Ovary (tissue), 7 donors: ENCODE measurements at regions not wholly inside any gene's neighbourhood (a gene's known extent, or its start where the extent isn't known, plus 50 kb on each side); places are given as distances from the start of the nearest gene placed in this dataset.

ENCODE experiments used
- DNase-seq, 5 donors: peaks; one replicate each; pipeline ENCODE4 v3.0.0-alpha.2; 2019 to 2020
- H3K27ac ChIP-seq, 2 donors: fragments of 200-600 bp; one replicate each; pipeline versions ENCODE4 v1.5.1 to v1.8.0; 2019 to 2022
- H3K27me3 ChIP-seq: fragments of 200-600 bp; one replicate; pipeline ENCODE4 v1.8.0; 2022
- H3K36me3 ChIP-seq: fragments of 200-600 bp; sonication (generic); one replicate; pipeline ENCODE4 v1.5.1; 2019
- H3K4me1 ChIP-seq: one replicate; pipeline ENCODE4 v1.8.1; 2013; ENCODE audit warnings: mild to moderate bottlenecking, moderate library complexity; ENCODE audit not compliant: insufficient read depth
- H3K4me3 ChIP-seq: fragments of 200-600 bp; sonication (generic); one replicate; pipeline ENCODE4 v1.5.1; 2017
- H3K9me3 ChIP-seq, 2 donors: fragments of 200-600 bp in 1 of 2; sonication (generic) in 1 of 2; one replicate each; pipeline versions ENCODE4 v1.5.1 to v1.8.1; 2013 to 2019; ENCODE audit warnings: mild to moderate bottlenecking in 1 of 2, moderate library complexity in 1 of 2
- EP300 ChIP-seq: sonication (generic); formaldehyde crosslinking; IDR thresholded peaks from one replicate; pipeline ENCODE4 v1.6.1; 2017; ENCODE audit warnings: antibody characterized with exemption
- POLR2A ChIP-seq: fragments of 450-650 bp; IDR thresholded peaks from one replicate; pipeline ENCODE4 v1.6.1; 2017; ENCODE audit warnings: antibody characterized with exemption, mild to moderate bottlenecking, moderate library complexity
- WGBS, 3 donors: extraction: QIAGEN DNeasy Blood & Tissue Kit in 1 of 3; methylation state at CpG; one replicate each; pipeline versions ENCODE4 v1.1.5 to v1.1.7; 2013 to 2017; 5-methylcytosine and 5-hydroxymethylcytosine counted together
- intact Hi-C, 4 donors: fragments of 100-400 bp; cut with DNase I; formaldehyde crosslinking; loops; one replicate each; pipeline versions ENCODE4 v1.11.0 to v1.15.1; 2022 to 2023
- TF ChIP-seq, protein P1 (sequence below), 3 donors: fragments of 450-650 bp in 2 of 3; fragments of 200-600 bp in 1 of 3; IDR thresholded peaks; one replicate each; pipeline versions ENCODE4 v1.5.1 to v1.8.0; 2016 to 2022; ENCODE audit warnings: antibody characterized with exemption in 3 of 3, mild to moderate bottlenecking in 1 of 3
- donor health status: DM: no; HTN: no; CAD: no; lungs with moderate emphysema.
- donor health status: DM: no; HTN: no; CAD: no.
- donor health status: Bipolar disorder and iron deficiency.
- donor health status: DM: no; HTN: no; CAD: no.
- donor health status: DM: yes; HTN: yes; CAD: no.

DNA sequence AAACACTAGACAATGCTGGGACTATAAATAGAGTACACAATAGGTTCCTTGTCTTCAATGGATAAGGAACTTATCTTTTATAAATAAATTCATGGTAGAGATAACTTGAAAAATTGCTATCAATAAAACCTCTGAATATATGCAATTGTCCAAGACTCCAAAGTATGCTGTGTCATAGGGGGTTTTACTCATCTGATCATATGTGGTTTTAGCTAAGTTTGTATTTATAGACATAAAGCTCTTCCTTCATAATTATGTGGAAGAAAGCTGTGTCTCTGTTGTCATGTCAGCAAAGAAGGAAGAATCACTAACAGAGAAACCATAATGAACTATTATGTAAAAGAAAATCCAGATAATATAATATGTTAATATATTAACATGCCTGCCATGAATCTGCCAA is 111.5 kb upstream of the ATXN7L3B start:
- Histone ChIP-seq H3K27ac (no peak overlapping the region), H3K9me3 (no peaks in the 10 kb centered on the region), H3K27me3 (no peaks in the 10 kb centered on the region), H3K36me3 (no peaks in the 10 kb centered on the region), H3K4me1 (no peaks in the 10 kb centered on the region), H3K4me3 (no peak overlapping the region)
- DNase-seq = no peak
- intact Hi-C loops = no loop called here
- TF ChIP-seq, protein P1, sequence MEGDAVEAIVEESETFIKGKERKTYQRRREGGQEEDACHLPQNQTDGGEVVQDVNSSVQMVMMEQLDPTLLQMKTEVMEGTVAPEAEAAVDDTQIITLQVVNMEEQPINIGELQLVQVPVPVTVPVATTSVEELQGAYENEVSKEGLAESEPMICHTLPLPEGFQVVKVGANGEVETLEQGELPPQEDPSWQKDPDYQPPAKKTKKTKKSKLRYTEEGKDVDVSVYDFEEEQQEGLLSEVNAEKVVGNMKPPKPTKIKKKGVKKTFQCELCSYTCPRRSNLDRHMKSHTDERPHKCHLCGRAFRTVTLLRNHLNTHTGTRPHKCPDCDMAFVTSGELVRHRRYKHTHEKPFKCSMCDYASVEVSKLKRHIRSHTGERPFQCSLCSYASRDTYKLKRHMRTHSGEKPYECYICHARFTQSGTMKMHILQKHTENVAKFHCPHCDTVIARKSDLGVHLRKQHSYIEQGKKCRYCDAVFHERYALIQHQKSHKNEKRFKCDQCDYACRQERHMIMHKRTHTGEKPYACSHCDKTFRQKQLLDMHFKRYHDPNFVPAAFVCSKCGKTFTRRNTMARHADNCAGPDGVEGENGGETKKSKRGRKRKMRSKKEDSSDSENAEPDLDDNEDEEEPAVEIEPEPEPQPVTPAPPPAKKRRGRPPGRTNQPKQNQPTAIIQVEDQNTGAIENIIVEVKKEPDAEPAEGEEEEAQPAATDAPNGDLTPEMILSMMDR (IDR thresholded peaks at IDR 0.05) = no peak
- TF ChIP-seq POLR2A (no peak), EP300 (no peak)

DNA sequence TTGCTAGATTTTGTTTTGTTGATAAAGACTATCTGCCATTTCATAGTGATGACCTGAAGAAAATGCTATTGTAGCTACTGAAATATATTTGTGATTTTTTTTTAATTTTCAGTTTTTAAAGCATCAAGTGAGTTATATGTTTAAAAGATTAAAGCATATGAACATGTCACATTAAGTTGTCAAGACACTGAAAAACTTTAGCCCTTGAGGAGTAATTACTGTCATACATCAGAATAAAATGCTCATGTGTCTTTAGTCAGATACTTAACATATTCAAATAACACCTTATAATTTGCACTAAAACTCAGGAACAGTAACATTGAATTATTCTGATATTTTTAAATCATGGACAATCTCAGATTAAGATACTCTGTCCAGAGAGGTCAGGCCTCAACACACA is 108.1 kb upstream of the ATXN7L3B start:
- Histone ChIP-seq H3K27me3 (no peaks in the 10 kb centered on the region), H3K36me3 (no peaks in the 10 kb centered on the region), H3K4me1 (no peaks in the 10 kb centered on the region), H3K4me3 (no peak overlapping the region), H3K9me3 (no peaks in the 10 kb centered on the region), H3K27ac (no peak overlapping the region)
- TF ChIP-seq, protein P1 (IDR thresholded peaks at IDR 0.05) = no peak
- TF ChIP-seq EP300 (no peak), POLR2A (no peak)
- intact Hi-C loops = no loop called here
- DNase-seq = no peak

DNA sequence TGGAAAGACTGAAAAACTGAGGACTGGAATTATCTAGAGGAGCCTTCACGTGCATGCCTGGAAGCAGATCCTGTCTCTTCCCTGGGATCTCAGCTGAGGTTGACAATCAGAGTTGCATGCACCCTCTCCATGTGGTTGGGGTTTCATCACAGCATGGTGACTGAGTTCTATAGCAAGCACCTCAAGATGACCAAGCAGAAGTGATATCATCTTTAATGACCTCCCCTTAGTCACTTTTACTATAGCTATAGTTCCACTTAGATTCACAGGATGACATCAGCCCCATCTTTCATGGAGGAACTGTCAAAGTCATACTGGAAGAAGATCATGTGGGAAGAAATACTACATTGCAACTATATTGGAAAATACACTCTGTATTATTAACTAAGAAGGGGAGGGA is 105.8 kb upstream of the ATXN7L3B start:
- no peaks in the 10 kb centered on the region for H3K4me1 ChIP-seq
- H3K27ac ChIP-seq = no peak overlapping the region
- no peaks in the 10 kb centered on the region for H3K36me3 ChIP-seq
- no peaks in the 10 kb centered on the region for H3K9me3 ChIP-seq
- H3K4me3 ChIP-seq = no peak overlapping the region
- intact Hi-C loops = no loop called here
- DNase-seq = no peak
- 69 to 80% (median 72%) methylated on average over 1 of the region's 1 CpG for WGBS, 3 donors
- H3K27me3 ChIP-seq = no peaks in the 10 kb centered on the region
- TF ChIP-seq, protein P1 (IDR thresholded peaks at IDR 0.05) = no peak
- TF ChIP-seq POLR2A (no peak), EP300 (no peak)

DNA sequence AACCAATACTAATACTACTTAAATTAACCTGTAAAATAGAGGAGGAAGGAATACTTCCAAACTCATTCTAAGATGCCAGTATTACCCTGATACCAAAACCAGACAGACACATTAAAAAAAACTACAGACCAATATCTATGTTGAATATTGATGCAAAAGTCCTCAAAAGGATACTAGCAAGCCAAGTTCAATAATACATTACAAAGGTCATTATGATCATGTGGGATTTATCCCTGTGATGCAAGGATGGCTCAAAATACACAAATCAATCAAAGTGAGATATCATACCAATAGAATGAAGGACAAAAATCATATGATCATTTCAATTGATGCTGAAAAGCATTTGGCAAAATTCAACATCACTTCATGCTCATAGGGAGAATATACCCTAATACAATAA is 97.2 kb upstream of the ATXN7L3B start:
- intact Hi-C loops = no loop called here
- TF ChIP-seq, protein P1 (IDR thresholded peaks at IDR 0.05) = no peak
- no peak for TF ChIP-seq EP300
- no peak for TF ChIP-seq POLR2A
- no peak for DNase-seq

DNA sequence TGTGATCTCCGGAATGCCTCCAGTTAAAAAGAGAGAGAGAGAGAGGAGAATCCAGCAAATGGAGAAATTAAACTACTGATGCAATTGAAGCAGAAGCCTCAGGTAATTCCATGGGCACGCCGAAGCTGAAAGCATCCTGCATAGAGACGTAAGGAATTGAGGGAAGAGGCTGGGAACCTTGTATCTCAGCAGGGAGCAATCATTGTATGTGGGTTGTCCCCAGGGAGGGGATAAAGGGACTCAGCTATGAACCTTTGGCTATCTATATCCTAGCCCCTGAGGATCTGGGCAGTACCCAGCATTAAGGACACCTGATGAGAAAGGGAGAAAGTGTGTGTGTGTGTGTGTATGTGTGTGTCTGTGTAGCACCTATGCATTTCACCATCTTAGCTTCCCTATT is 95.8 kb upstream of the ATXN7L3B start:
- Histone ChIP-seq H3K27ac (no peak overlapping the region), H3K4me1 (no peaks in the 10 kb centered on the region), H3K36me3 (no peaks in the 10 kb centered on the region), H3K9me3 (no peaks in the 10 kb centered on the region), H3K27me3 (no peaks in the 10 kb centered on the region), H3K4me3 (no peak overlapping the region)
- 72 to 80% (median 74%) methylated on average over 4 of the region's 4 CpGs for WGBS, 3 donors
- TF ChIP-seq, protein P1 (IDR thresholded peaks at IDR 0.05) = no peak
- TF ChIP-seq POLR2A (no peak), EP300 (no peak)
- intact Hi-C loops = no loop called here
- DNase-seq = no peak

More for the DNA sequence above, 97.2 kb upstream of the ATXN7L3B start:
- Histone ChIP-seq H3K9me3 (no peaks in the 10 kb centered on the region), H3K27me3 (no peaks in the 10 kb centered on the region), H3K36me3 (no peaks in the 10 kb centered on the region), H3K27ac (no peak overlapping the region), H3K4me3 (no peak overlapping the region), H3K4me1 (no peaks in the 10 kb centered on the region)
